Activated CD8-positive, alpha-beta T cell treated with anti-CD3 and anti-CD28 coated beads for 36 hours (primary cell): ENCODE measurements at regions not wholly inside any gene's neighbourhood (a gene's known extent, or its start where the extent isn't known, plus 50 kb on each side); places are given as distances from the start of the nearest gene placed in this dataset.

Source experiments
- ATAC-seq: fragments of 200-7000 bp; cut with Tn5 transposase; one replicate; pipeline ENCODE4 v1.10.0; 2021; ENCODE audit warnings: mild to moderate bottlenecking, moderate library complexity
- CTCF ChIA-PET: fragments of 350-600 bp; sonication (Branson Sonifier 250); formaldehyde crosslinking; loops from one replicate; lab custom pipeline; 2021; ENCODE audit warnings: antibody characterized with exemption; lab: Charles Lee
- POLR2A ChIA-PET: fragments of 350-600 bp; sonication (Branson Sonifier 250); formaldehyde crosslinking; loops from one replicate; lab custom pipeline; 2021; ENCODE audit warnings: antibody characterized with exemption; lab: Charles Lee
- DNase-seq: peaks from one replicate; pipeline ENCODE4 v3.0.0-alpha.2; 2020
- H3K27ac Mint-ChIP-seq: one replicate; pipeline ENCODE4 v1.8.0; 2021; ENCODE audit warnings: mild to moderate bottlenecking, mixed read lengths
- H3K27me3 Mint-ChIP-seq: one replicate; pipeline ENCODE4 v1.8.0; 2021; ENCODE audit warnings: mixed read lengths
- H3K36me3 Mint-ChIP-seq: one replicate; pipeline ENCODE4 v1.8.0; 2021; ENCODE audit warnings: low read depth, mixed read lengths
- H3K4me1 Mint-ChIP-seq: one replicate; pipeline ENCODE4 v1.8.0; 2021; ENCODE audit warnings: low read depth, mixed read lengths
- H3K4me3 Mint-ChIP-seq: one replicate; pipeline ENCODE4 v1.8.0; 2021; ENCODE audit warnings: mild to moderate bottlenecking, moderate library complexity, mixed read lengths
- H3K9me3 Mint-ChIP-seq: one replicate; pipeline ENCODE4 v1.8.0; 2021; ENCODE audit warnings: mixed read lengths
- CTCF ChIP-seq: fragments of 200-600 bp; IDR thresholded peaks from one replicate; pipeline ENCODE4 v1.8.0; 2022; ENCODE audit warnings: antibody characterized with exemption, mild to moderate bottlenecking
- intact Hi-C: fragments of 100-400 bp; cut with micrococcal nuclease; formaldehyde crosslinking; loops from one replicate; pipeline ENCODE4 v1.10.0; 2022

GRCh38 chr4:110816367-110816766 is 193.5 kb upstream of the PITX2 start:
- H3K4me3 Mint-ChIP-seq, result no peak overlapping the region
- H3K27me3 Mint-ChIP-seq, result no peaks in the 10 kb centered on the region
- no peaks in the 10 kb centered on the region for H3K4me1 Mint-ChIP-seq
- H3K36me3 Mint-ChIP-seq, result no peaks in the 10 kb centered on the region
- CTCF ChIA-PET, result no interaction called here
- DNase-seq (no peak), ATAC-seq (no peak)
- H3K27ac Mint-ChIP-seq, result no peak overlapping the region
- intact Hi-C loops, result no loop called here
- TF ChIP-seq CTCF, result no peak
- H3K9me3 Mint-ChIP-seq, result no peaks in the 10 kb centered on the region
- POLR2A ChIA-PET, result no interaction called here

GRCh38 chr4:110821186-110821585 is 198.3 kb upstream of the PITX2 start:
- CTCF ChIA-PET, result no interaction called here
- Mint-ChIP-seq H3K36me3 (no peaks in the 10 kb centered on the region), H3K27me3 (no peaks in the 10 kb centered on the region), H3K27ac (no peak overlapping the region), H3K9me3 (peaks cover 2% of the 10 kb centered on the region), H3K4me1 (no peaks in the 10 kb centered on the region), H3K4me3 (no peak overlapping the region)
- POLR2A ChIA-PET, result no interaction called here
- no peak for TF ChIP-seq CTCF
- no peak for DNase-seq
- intact Hi-C loops, result no loop called here
- ATAC-seq, result no peak

- Mint-ChIP-seq H3K9me3 (peaks cover 2% of the 10 kb centered on the region), H3K36me3 (no peaks in the 10 kb centered on the region), H3K4me3 (no peak overlapping the region), H3K27ac (no peak overlapping the region), H3K27me3 (no peaks in the 10 kb centered on the region), H3K4me1 (no peaks in the 10 kb centered on the region)
- no peak for TF ChIP-seq CTCF
- ATAC-seq (no peak), DNase-seq (no peak)
- POLR2A ChIA-PET, result no interaction called here
- intact Hi-C loops, result no loop called here
- CTCF ChIA-PET, result no interaction called here
Observed at GRCh38 chr4:110823251-110823650, 200.4 kb upstream of the PITX2 start.

- TF ChIP-seq CTCF, result no peak
- intact Hi-C loops, result no loop called here
- Mint-ChIP-seq H3K4me1 (no peaks in the 10 kb centered on the region), H3K4me3 (no peak overlapping the region), H3K27me3 (no peaks in the 10 kb centered on the region), H3K36me3 (no peaks in the 10 kb centered on the region), H3K9me3 (peaks cover 2% of the 10 kb centered on the region), H3K27ac (no peak overlapping the region)
- POLR2A ChIA-PET, result no interaction called here
- DNase-seq (no peak), ATAC-seq (no peak)
- CTCF ChIA-PET, result no interaction called here
Observed at GRCh38 chr4:110824344-110824743, 201.5 kb upstream of the PITX2 start.

- TF ChIP-seq CTCF, result no peak
- ChIA-PET POLR2A (no interaction called here), CTCF (no interaction called here)
- Mint-ChIP-seq H3K4me3 (no peak overlapping the region), H3K36me3 (no peaks in the 10 kb centered on the region), H3K9me3 (peaks cover 2% of the 10 kb centered on the region), H3K27me3 (no peaks in the 10 kb centered on the region), H3K27ac (no peak overlapping the region), H3K4me1 (no peaks in the 10 kb centered on the region)
- DNase-seq (no peak), ATAC-seq (no peak)
- intact Hi-C loops, result no loop called here
Observed at GRCh38 chr4:110826656-110827055, 203.8 kb upstream of the PITX2 start.
